Mesendoderm (in vitro differentiated cells): ENCODE measurements at regions not wholly inside any gene's neighbourhood (a gene's known extent, or its start where the extent isn't known, plus 50 kb on each side); places are given as distances from the start of the nearest gene placed in this dataset.

Source experiments
- DNase-seq: peaks from one replicate; pipeline ENCODE4 v3.0.0; 2013
- H2AK5ac ChIP-seq: 2 replicates; pipeline ENCODE4 v1.6.1; 2013; ENCODE audit warnings: low read length, inconsistent platforms
- H2BK120ac ChIP-seq: 2 replicates; pipeline ENCODE4 v1.6.1; 2013; ENCODE audit warnings: low read depth, mild to moderate bottlenecking, low read length, moderate library complexity, mixed read lengths
- H2BK15ac ChIP-seq: replicated peaks from 2 replicates; pipeline ENCODE4 v1.6.1; 2013; ENCODE audit warnings: low read depth, mild to moderate bottlenecking, moderate library complexity
- H2BK5ac ChIP-seq: 2 replicates; pipeline ENCODE4 v1.6.1; 2013; ENCODE audit warnings: low read length, inconsistent platforms
- H3K18ac ChIP-seq: 2 replicates; pipeline ENCODE4 v1.6.1; 2013; ENCODE audit warnings: mild to moderate bottlenecking, low read length, mixed read lengths
- H3K23ac ChIP-seq: one replicate; pipeline ENCODE4 v1.6.1; 2013; ENCODE audit warnings: low read length
- H3K27ac ChIP-seq: 2 replicates; pipeline ENCODE4 v1.5.1; 2013; ENCODE audit warnings: low read depth, mild to moderate bottlenecking, inconsistent platforms, low read length, moderate library complexity
- H3K27me3 ChIP-seq: 2 replicates; pipeline ENCODE4 v1.6.1; 2013; ENCODE audit warnings: low read length, control low read depth, mild to moderate bottlenecking, inconsistent platforms; ENCODE audit not compliant: insufficient read depth, poor library complexity
- H3K36me3 ChIP-seq: 2 replicates; pipeline ENCODE4 v1.6.1; 2013; ENCODE audit warnings: low read length, inconsistent platforms; ENCODE audit not compliant: control insufficient read depth, insufficient read depth
- H3K4ac ChIP-seq: one replicate; pipeline ENCODE4 v1.6.1; 2013; ENCODE audit warnings: low read depth, mild to moderate bottlenecking, low read length, moderate library complexity
- H3K4me1 ChIP-seq: 2 replicates; pipeline ENCODE4 v1.6.1; 2013; ENCODE audit warnings: low read depth, low read length, inconsistent platforms; ENCODE audit not compliant: control insufficient read depth
- H3K4me2 ChIP-seq: 2 replicates; pipeline ENCODE4 v1.6.1; 2013; ENCODE audit warnings: low read length
- H3K4me3 ChIP-seq: 2 replicates; pipeline ENCODE4 v1.5.1; 2013; ENCODE audit warnings: mild to moderate bottlenecking, low read length
- H3K56ac ChIP-seq: one replicate; pipeline ENCODE4 v1.6.1; 2013; ENCODE audit warnings: low read length
- H3K79me1 ChIP-seq: 2 replicates; pipeline ENCODE4 v1.6.1; 2013; ENCODE audit warnings: low read length, inconsistent platforms
- H3K79me2 ChIP-seq: 2 replicates; pipeline ENCODE4 v1.6.1; 2013; ENCODE audit warnings: mild to moderate bottlenecking, low read length; ENCODE audit not compliant: control insufficient read depth, insufficient read depth
- H3K9ac ChIP-seq: 2 replicates; pipeline ENCODE4 v1.6.1; 2013; ENCODE audit warnings: low read length, inconsistent platforms
- H4K5ac ChIP-seq: one replicate; pipeline ENCODE4 v1.6.1; 2013; ENCODE audit warnings: low read length
- H4K8ac ChIP-seq: one replicate; pipeline ENCODE4 v1.6.1; 2013; ENCODE audit warnings: low read depth, mild to moderate bottlenecking, control low read depth, low read length, moderate library complexity
- WGBS: extraction: QIAGEN DNeasy Blood & Tissue Kit; methylation state at CpG from one replicate; pipeline ENCODE4 v1.1.7; 2013; ENCODE audit warnings: low lambda C conversion rate, missing lambda C conversion rate; ENCODE audit not compliant: insufficient coverage; ENCODE audit errors: extremely low coverage; 5-methylcytosine and 5-hydroxymethylcytosine counted together

GRCh38 chr4:66091786-66092185 is 421.5 kb upstream of the EPHA5 start:
- H3K18ac ChIP-seq, result no peak overlapping the region
- no peak overlapping the region for H3K27ac ChIP-seq
- no peaks in the 10 kb centered on the region for H3K4me1 ChIP-seq
- H2BK120ac ChIP-seq, result no peak overlapping the region
- no peak overlapping the region for H2AK5ac ChIP-seq
- H4K5ac ChIP-seq, result no peak overlapping the region
- H3K4me3 ChIP-seq, result no peak overlapping the region
- H3K9ac ChIP-seq, result no peak overlapping the region
- H2BK5ac ChIP-seq, result no peak overlapping the region
- no peaks in the 10 kb centered on the region for H3K79me2 ChIP-seq
- H3K23ac ChIP-seq, result no peak overlapping the region
- no peaks in the 10 kb centered on the region for H3K79me1 ChIP-seq
- no peaks in the 10 kb centered on the region for H3K36me3 ChIP-seq
- DNase-seq, result no peak
- no peak overlapping the region for H3K4me2 ChIP-seq
- no peak overlapping the region for H2BK15ac ChIP-seq
- no peak overlapping the region for H3K4ac ChIP-seq
- H3K27me3 ChIP-seq, result no peaks in the 10 kb centered on the region
- no CpG with 5 or more reads among the region's 1 CpG for WGBS
- H4K8ac ChIP-seq, result no peak overlapping the region
- no peak overlapping the region for H3K56ac ChIP-seq

GRCh38 chr4:66073961-66074360 is 403.7 kb upstream of the EPHA5 start:
- H3K36me3 ChIP-seq, result no peaks in the 10 kb centered on the region
- H3K18ac ChIP-seq, result no peak overlapping the region
- H2BK5ac ChIP-seq, result no peak overlapping the region
- no peak overlapping the region for H3K27ac ChIP-seq
- WGBS, result no CpG with 5 or more reads among the region's 2 CpGs
- no peak overlapping the region for H3K23ac ChIP-seq
- H2AK5ac ChIP-seq, result no peak overlapping the region
- H2BK15ac ChIP-seq, result no peak overlapping the region
- no peak overlapping the region for H3K9ac ChIP-seq
- no peak overlapping the region for H4K8ac ChIP-seq
- H3K4me3 ChIP-seq, result no peak overlapping the region
- no peak overlapping the region for H2BK120ac ChIP-seq
- no peaks in the 10 kb centered on the region for H3K79me2 ChIP-seq
- no peaks in the 10 kb centered on the region for H3K4me1 ChIP-seq
- no peak overlapping the region for H3K4ac ChIP-seq
- H3K56ac ChIP-seq, result no peak overlapping the region
- H3K4me2 ChIP-seq, result no peak overlapping the region
- no peaks in the 10 kb centered on the region for H3K79me1 ChIP-seq
- no peaks in the 10 kb centered on the region for H3K27me3 ChIP-seq
- H4K5ac ChIP-seq, result no peak overlapping the region
- DNase-seq, result no peak

GRCh38 chr4:66071911-66072310 is 401.6 kb upstream of the EPHA5 start:
- H2BK120ac ChIP-seq, result no peak overlapping the region
- no peak overlapping the region for H3K4ac ChIP-seq
- H4K5ac ChIP-seq, result no peak overlapping the region
- no peak overlapping the region for H4K8ac ChIP-seq
- H2BK15ac ChIP-seq, result no peak overlapping the region
- DNase-seq, result no peak
- H3K18ac ChIP-seq, result no peak overlapping the region
- H3K36me3 ChIP-seq, result no peaks in the 10 kb centered on the region
- H3K4me2 ChIP-seq, result no peak overlapping the region
- H3K27ac ChIP-seq, result no peak overlapping the region
- no peak overlapping the region for H2AK5ac ChIP-seq
- no peaks in the 10 kb centered on the region for H3K27me3 ChIP-seq
- H3K23ac ChIP-seq, result no peak overlapping the region
- no peak overlapping the region for H3K56ac ChIP-seq
- no peak overlapping the region for H3K4me3 ChIP-seq
- WGBS, result no CpG with 5 or more reads among the region's 2 CpGs
- H3K4me1 ChIP-seq, result no peaks in the 10 kb centered on the region
- H3K9ac ChIP-seq, result no peak overlapping the region
- H3K79me1 ChIP-seq, result no peaks in the 10 kb centered on the region
- H2BK5ac ChIP-seq, result no peak overlapping the region
- no peaks in the 10 kb centered on the region for H3K79me2 ChIP-seq

- no peak overlapping the region for H2BK120ac ChIP-seq
- H3K27me3 ChIP-seq, result no peaks in the 10 kb centered on the region
- H3K79me1 ChIP-seq, result no peaks in the 10 kb centered on the region
- no peak overlapping the region for H2BK15ac ChIP-seq
- no peak overlapping the region for H3K4me2 ChIP-seq
- H2AK5ac ChIP-seq, result no peak overlapping the region
- DNase-seq, result no peak
- H3K27ac ChIP-seq, result no peak overlapping the region
- no peaks in the 10 kb centered on the region for H3K79me2 ChIP-seq
- H4K5ac ChIP-seq, result no peak overlapping the region
- no peak overlapping the region for H3K18ac ChIP-seq
- no peak overlapping the region for H3K56ac ChIP-seq
- H3K23ac ChIP-seq, result no peak overlapping the region
- H3K4ac ChIP-seq, result no peak overlapping the region
- no peak overlapping the region for H4K8ac ChIP-seq
- H3K36me3 ChIP-seq, result no peaks in the 10 kb centered on the region
- H2BK5ac ChIP-seq, result no peak overlapping the region
- H3K4me1 ChIP-seq, result no peaks in the 10 kb centered on the region
- no peak overlapping the region for H3K9ac ChIP-seq
- no peak overlapping the region for H3K4me3 ChIP-seq
Observed at GRCh38 chr4:66062921-66063320, 392.6 kb upstream of the EPHA5 start.

GRCh38 chr4:66062044-66062443 is 391.8 kb upstream of the EPHA5 start:
- no peak overlapping the region for H3K4me2 ChIP-seq
- H2BK5ac ChIP-seq, result no peak overlapping the region
- H3K23ac ChIP-seq, result no peak overlapping the region
- no peak overlapping the region for H2AK5ac ChIP-seq
- DNase-seq, result no peak
- H3K18ac ChIP-seq, result no peak overlapping the region
- H3K79me2 ChIP-seq, result no peaks in the 10 kb centered on the region
- no peak overlapping the region for H2BK15ac ChIP-seq
- H3K4me1 ChIP-seq, result no peaks in the 10 kb centered on the region
- H3K27me3 ChIP-seq, result no peaks in the 10 kb centered on the region
- H3K79me1 ChIP-seq, result no peaks in the 10 kb centered on the region
- H3K36me3 ChIP-seq, result no peaks in the 10 kb centered on the region
- no peak overlapping the region for H3K4ac ChIP-seq
- no peak overlapping the region for H4K8ac ChIP-seq
- no peak overlapping the region for H3K27ac ChIP-seq
- no peak overlapping the region for H3K56ac ChIP-seq
- H3K9ac ChIP-seq, result no peak overlapping the region
- H2BK120ac ChIP-seq, result no peak overlapping the region
- H3K4me3 ChIP-seq, result no peak overlapping the region
- H4K5ac ChIP-seq, result no peak overlapping the region
- WGBS, result no CpG with 5 or more reads among the region's 2 CpGs

GRCh38 chr4:66059556-66059955 is 389.3 kb upstream of the EPHA5 start:
- no peak overlapping the region for H2BK120ac ChIP-seq
- H3K27me3 ChIP-seq, result no peaks in the 10 kb centered on the region
- H3K79me2 ChIP-seq, result no peaks in the 10 kb centered on the region
- H3K4me1 ChIP-seq, result no peaks in the 10 kb centered on the region
- no peak overlapping the region for H2BK5ac ChIP-seq
- no peak overlapping the region for H3K27ac ChIP-seq
- no peak overlapping the region for H3K18ac ChIP-seq
- no peak overlapping the region for H4K5ac ChIP-seq
- H3K9ac ChIP-seq, result no peak overlapping the region
- H4K8ac ChIP-seq, result no peak overlapping the region
- WGBS, result no CpG with 5 or more reads among the region's 2 CpGs
- H3K4ac ChIP-seq, result no peak overlapping the region
- H3K23ac ChIP-seq, result no peak overlapping the region
- no peaks in the 10 kb centered on the region for H3K36me3 ChIP-seq
- H2AK5ac ChIP-seq, result no peak overlapping the region
- no peak for DNase-seq
- H3K4me3 ChIP-seq, result no peak overlapping the region
- H3K4me2 ChIP-seq, result no peak overlapping the region
- no peaks in the 10 kb centered on the region for H3K79me1 ChIP-seq
- no peak overlapping the region for H3K56ac ChIP-seq
- H2BK15ac ChIP-seq, result no peak overlapping the region
